Mammary epithelial cell (primary cell): ENCODE measurements at regions not wholly inside any gene's neighbourhood (a gene's known extent, or its start where the extent isn't known, plus 50 kb on each side); places are given as distances from the start of the nearest gene placed in this dataset.

Experiments used
- EZH2 ChIP-seq: IDR thresholded peaks from 2 replicates; pipeline ENCODE4 v1.6.1; 2012; ENCODE audit warnings: low read length, inconsistent platforms, borderline replicate concordance
- TF ChIP-seq, protein P1 (sequence below), 2 donors: IDR thresholded peaks in 1 of 2; conservative IDR thresholded peaks in 1 of 2; 2 replicates each; pipeline ENCODE4 v1.5.1; 2011 to 2012; ENCODE audit warnings: inconsistent platforms in 2 of 2, low read length in 2 of 2, mild to moderate bottlenecking in 2 of 2, control low read depth in 1 of 2, low read depth in 1 of 2; ENCODE audit not compliant: insufficient read depth in 1 of 2; ENCODE audit errors: extremely low read depth in 1 of 2

DNA sequence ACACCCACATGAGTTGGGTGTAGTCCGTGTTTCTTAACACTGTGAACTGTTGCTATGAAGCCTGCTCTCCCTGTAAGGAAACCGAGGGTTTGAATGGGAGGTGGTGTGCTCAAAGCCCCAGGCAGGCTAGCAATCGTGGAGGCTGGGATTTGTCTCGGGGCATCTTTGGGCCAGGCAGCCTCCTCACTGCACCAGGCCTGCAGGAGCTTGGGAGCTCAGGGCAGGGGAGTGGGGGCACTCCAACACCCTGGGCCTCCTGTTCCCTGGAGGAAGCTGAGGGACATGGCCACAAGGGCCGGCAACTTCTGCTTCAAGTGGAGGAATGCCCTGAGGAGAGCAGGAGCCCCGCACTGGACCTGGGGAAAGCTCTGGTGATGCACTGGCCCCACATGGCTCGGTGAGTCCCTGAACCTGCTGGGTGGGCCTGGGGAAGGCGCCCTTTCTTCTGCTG lies 164.7 kb upstream of the B3GAT1 start:
- TF ChIP-seq, protein P1, sequence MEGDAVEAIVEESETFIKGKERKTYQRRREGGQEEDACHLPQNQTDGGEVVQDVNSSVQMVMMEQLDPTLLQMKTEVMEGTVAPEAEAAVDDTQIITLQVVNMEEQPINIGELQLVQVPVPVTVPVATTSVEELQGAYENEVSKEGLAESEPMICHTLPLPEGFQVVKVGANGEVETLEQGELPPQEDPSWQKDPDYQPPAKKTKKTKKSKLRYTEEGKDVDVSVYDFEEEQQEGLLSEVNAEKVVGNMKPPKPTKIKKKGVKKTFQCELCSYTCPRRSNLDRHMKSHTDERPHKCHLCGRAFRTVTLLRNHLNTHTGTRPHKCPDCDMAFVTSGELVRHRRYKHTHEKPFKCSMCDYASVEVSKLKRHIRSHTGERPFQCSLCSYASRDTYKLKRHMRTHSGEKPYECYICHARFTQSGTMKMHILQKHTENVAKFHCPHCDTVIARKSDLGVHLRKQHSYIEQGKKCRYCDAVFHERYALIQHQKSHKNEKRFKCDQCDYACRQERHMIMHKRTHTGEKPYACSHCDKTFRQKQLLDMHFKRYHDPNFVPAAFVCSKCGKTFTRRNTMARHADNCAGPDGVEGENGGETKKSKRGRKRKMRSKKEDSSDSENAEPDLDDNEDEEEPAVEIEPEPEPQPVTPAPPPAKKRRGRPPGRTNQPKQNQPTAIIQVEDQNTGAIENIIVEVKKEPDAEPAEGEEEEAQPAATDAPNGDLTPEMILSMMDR (conservative IDR thresholded peaks at IDR 0.05 in 1 of 2, IDR thresholded peaks at IDR 0.05 in 1 of 2; ENCODE audit: extremely low read depth in 1 of 2, insufficient read depth in 1 of 2, low read depth in 1 of 2, low read length in 2 of 2): no peak
- no peak for TF ChIP-seq EZH2
